H1 (cell line): ENCODE measurements at regions not wholly inside any gene's neighbourhood (a gene's known extent, or its start where the extent isn't known, plus 50 kb on each side); places are given as distances from the start of the nearest gene placed in this dataset.

Experiments
- CBX5 ChIP-seq: fragments of 300-800, 300-1000 bp; sonication (generic); IDR thresholded peaks from 2 replicates; pipeline ENCODE4 v1.7.1; 2016; ENCODE audit warnings: antibody characterized with exemption, low read length, low read depth
- CEBPB ChIP-seq: IDR thresholded peaks from 2 replicates; pipeline ENCODE4 v1.6.1; 2012; ENCODE audit warnings: low read depth, low read length
- NANOG ChIP-seq: IDR thresholded peaks from 2 replicates; pipeline ENCODE4 v1.6.1; 2011; ENCODE audit warnings: low read length, low read depth, mild to moderate bottlenecking, inconsistent platforms; ENCODE audit not compliant: insufficient read depth, poor library complexity, severe bottlenecking
- POLR2A ChIP-seq, 2 experiments: IDR thresholded peaks; 1 replicate in 1 of 2; 2 replicates in 1 of 2; pipeline ENCODE4 v1.6.1; 2011; ENCODE audit warnings: low read depth in 2 of 2, low read length in 2 of 2, mild to moderate bottlenecking in 2 of 2; ENCODE audit errors: control extremely low read depth in 1 of 2
- POLR2AphosphoS5 ChIP-seq: IDR thresholded peaks from 2 replicates; pipeline ENCODE4 v1.6.1; 2011; ENCODE audit warnings: low read depth, low read length
- RAD21 ChIP-seq, 2 experiments: IDR thresholded peaks in 1 of 2; conservative IDR thresholded peaks in 1 of 2; 2 replicates each; pipeline ENCODE4 v1.6.1; 2011; ENCODE audit warnings: low read depth in 2 of 2, low read length in 2 of 2, improper control_type of control experiment in 1 of 2, inconsistent platforms in 1 of 2, mild to moderate bottlenecking in 1 of 2, moderate library complexity in 1 of 2
- SIN3A ChIP-seq, 2 experiments: IDR thresholded peaks in 1 of 2; conservative IDR thresholded peaks in 1 of 2; 2 replicates each; pipeline ENCODE4 v1.6.1; 2011 to 2012; ENCODE audit warnings: low read length in 2 of 2, improper control_type of control experiment in 1 of 2, low read depth in 1 of 2, mild to moderate bottlenecking in 1 of 2
- TEAD4 ChIP-seq: IDR thresholded peaks from 2 replicates; pipeline ENCODE4 v1.6.1; 2012; ENCODE audit warnings: low read depth, low read length, inconsistent platforms, mixed read lengths
- TF ChIP-seq, protein P1 (sequence below), 3 experiments: IDR thresholded peaks; 1 replicate in 2 of 3; 2 replicates in 1 of 3; pipeline versions ENCODE4 v1.5.1 to v1.6.1; 2011; ENCODE audit warnings: low read length in 3 of 3, mild to moderate bottlenecking in 3 of 3, inconsistent platforms in 2 of 3, low read depth in 1 of 3, moderate library complexity in 1 of 3; ENCODE audit not compliant: insufficient read depth in 1 of 3; ENCODE audit errors: control extremely low read depth in 1 of 3
- TF ChIP-seq, protein P2 (sequence below): IDR thresholded peaks from 2 replicates; pipeline ENCODE4 v1.6.1; 2012; ENCODE audit warnings: inconsistent platforms

DNA sequence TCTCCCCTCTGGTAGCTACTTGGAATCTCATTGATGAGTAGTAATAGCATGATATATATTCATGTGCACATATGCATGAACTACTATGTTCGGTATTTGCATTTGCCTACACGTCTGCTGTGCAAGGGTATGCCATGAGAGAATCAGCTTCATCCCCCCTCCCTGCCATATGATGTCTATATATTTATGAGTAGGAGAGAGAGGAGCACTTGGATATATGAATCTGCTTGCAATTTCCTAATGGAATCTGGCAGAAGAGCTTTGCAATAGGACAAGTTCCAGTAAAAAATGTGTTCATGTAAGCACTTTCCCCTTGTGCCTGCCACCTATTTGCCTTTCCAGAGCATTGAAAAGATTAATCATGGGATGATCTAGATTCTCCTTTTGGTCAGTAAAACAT lies 76.2 kb upstream of the BACH2 start:
- no peak for TF ChIP-seq CBX5
- no peak for TF ChIP-seq POLR2A (IDR thresholded peaks at IDR 0.05; ENCODE audit: control extremely low read depth in 1 of 2, low read depth in 2 of 2, low read length in 2 of 2)
- no peak for TF ChIP-seq TEAD4
- no peak for TF ChIP-seq NANOG
- no peak for TF ChIP-seq SIN3A (conservative IDR thresholded peaks at IDR 0.05 in 1 of 2, IDR thresholded peaks at IDR 0.05 in 1 of 2; ENCODE audit: low read depth in 1 of 2, low read length in 2 of 2)
- TF ChIP-seq, protein P1, sequence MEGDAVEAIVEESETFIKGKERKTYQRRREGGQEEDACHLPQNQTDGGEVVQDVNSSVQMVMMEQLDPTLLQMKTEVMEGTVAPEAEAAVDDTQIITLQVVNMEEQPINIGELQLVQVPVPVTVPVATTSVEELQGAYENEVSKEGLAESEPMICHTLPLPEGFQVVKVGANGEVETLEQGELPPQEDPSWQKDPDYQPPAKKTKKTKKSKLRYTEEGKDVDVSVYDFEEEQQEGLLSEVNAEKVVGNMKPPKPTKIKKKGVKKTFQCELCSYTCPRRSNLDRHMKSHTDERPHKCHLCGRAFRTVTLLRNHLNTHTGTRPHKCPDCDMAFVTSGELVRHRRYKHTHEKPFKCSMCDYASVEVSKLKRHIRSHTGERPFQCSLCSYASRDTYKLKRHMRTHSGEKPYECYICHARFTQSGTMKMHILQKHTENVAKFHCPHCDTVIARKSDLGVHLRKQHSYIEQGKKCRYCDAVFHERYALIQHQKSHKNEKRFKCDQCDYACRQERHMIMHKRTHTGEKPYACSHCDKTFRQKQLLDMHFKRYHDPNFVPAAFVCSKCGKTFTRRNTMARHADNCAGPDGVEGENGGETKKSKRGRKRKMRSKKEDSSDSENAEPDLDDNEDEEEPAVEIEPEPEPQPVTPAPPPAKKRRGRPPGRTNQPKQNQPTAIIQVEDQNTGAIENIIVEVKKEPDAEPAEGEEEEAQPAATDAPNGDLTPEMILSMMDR (IDR thresholded peaks at IDR 0.05; ENCODE audit: control extremely low read depth in 1 of 3, insufficient read depth in 1 of 3, low read depth in 1 of 3, low read length in 3 of 3), result no peak
- TF ChIP-seq POLR2AphosphoS5, result no peak
- no peak for TF ChIP-seq CEBPB
- TF ChIP-seq, protein P2, sequence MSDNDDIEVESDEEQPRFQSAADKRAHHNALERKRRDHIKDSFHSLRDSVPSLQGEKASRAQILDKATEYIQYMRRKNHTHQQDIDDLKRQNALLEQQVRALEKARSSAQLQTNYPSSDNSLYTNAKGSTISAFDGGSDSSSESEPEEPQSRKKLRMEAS, result no peak
- TF ChIP-seq RAD21 (IDR thresholded peaks at IDR 0.05 in 1 of 2, conservative IDR thresholded peaks at IDR 0.05 in 1 of 2; ENCODE audit: low read depth in 2 of 2, low read length in 2 of 2), result no peak
